AG04450 (cell line): ENCODE measurements at regions not wholly inside any gene's neighbourhood (a gene's known extent, or its start where the extent isn't known, plus 50 kb on each side); places are given as distances from the start of the nearest gene placed in this dataset.

ENCODE experiments used
- CTCF ChIA-PET: fragments of 300-600, 350-600 bp; formaldehyde crosslinking; extraction: SDS; loops from one replicate; lab custom pipeline; 2022; ENCODE audit warnings: antibody characterized with exemption, inconsistent platforms; lab: Charles Lee
- POLR2A ChIA-PET: fragments of 350-600 bp; formaldehyde crosslinking; extraction: SDS; loops from one replicate; lab custom pipeline; 2021; ENCODE audit warnings: antibody characterized with exemption, inconsistent platforms; lab: Yijun Ruan, JAX
- DNase-seq: peaks from one replicate; pipeline ENCODE4 v3.0.0-alpha.2; 2011; ENCODE audit warnings: low read depth, low spot score
- H3K27ac ChIP-seq: one replicate; pipeline ENCODE4 v1.5.1; 2012; ENCODE audit warnings: low read depth, low read length, control low read depth
- H3K27me3 ChIP-seq: one replicate; pipeline ENCODE4 v1.6.0; 2012; ENCODE audit warnings: low read length; ENCODE audit not compliant: control insufficient read depth, insufficient read depth
- H3K4me3 ChIP-seq: 2 replicates; pipeline ENCODE4 v1.5.1; 2011; ENCODE audit warnings: mild to moderate bottlenecking, low read depth, low read length, control low read depth
- H3K9me3 ChIP-seq: 2 replicates; pipeline ENCODE4 v1.5.1; 2012; ENCODE audit warnings: low read length; ENCODE audit not compliant: control insufficient read depth, insufficient read depth
- CTCF ChIP-seq: IDR thresholded peaks from 2 replicates; pipeline ENCODE4 v1.5.1; 2011; ENCODE audit warnings: low read depth, low read length, control low read depth, inconsistent platforms

GRCh38 chr16:72425571-72426341 is 253.8 kb upstream of the PMFBP1 start:
- Histone ChIP-seq H3K4me3 (no peak overlapping the region), H3K9me3 (0 out of 2 replicates have a peak, but pooled peaks cover 3% of the 10 kb centered on the region), H3K27ac (no peak overlapping the region), H3K27me3 (no peaks in the 10 kb centered on the region)
- TF ChIP-seq CTCF = no peak
- POLR2A ChIA-PET = no interaction called here
- CTCF ChIA-PET = interaction anchor here (0.6 kb wide), 1 partner anchor 37 kb away, joined by 3 read pairs; no protein-coding TSS in a partner anchor
- no peak for DNase-seq

- DNase-seq = no peak
- Histone ChIP-seq H3K4me3 (no peak overlapping the region), H3K27ac (no peak overlapping the region), H3K27me3 (no peaks in the 10 kb centered on the region), H3K9me3 (0 out of 2 replicates have a peak, but pooled peaks cover 3% of the 10 kb centered on the region)
- TF ChIP-seq CTCF = no peak
- ChIA-PET POLR2A (no interaction called here), CTCF (interaction anchor here (0.6 kb wide), 1 partner anchor 38 kb away, joined by 3 read pairs; no protein-coding TSS in a partner anchor)
Observed at GRCh38 chr16:72424757-72425156, 252.8 kb upstream of the PMFBP1 start.

GRCh38 chr16:72422308-72422897 is 250.4 kb upstream of the PMFBP1 start:
- DNase-seq = no peak
- Histone ChIP-seq H3K4me3 (no peak overlapping the region), H3K27me3 (no peaks in the 10 kb centered on the region), H3K27ac (no peak overlapping the region), H3K9me3 (0 out of 2 replicates have a peak, but pooled peaks cover 3% of the 10 kb centered on the region)
- no peak for TF ChIP-seq CTCF
- CTCF ChIA-PET = no interaction called here
- POLR2A ChIA-PET = no interaction called here

- ChIA-PET CTCF (interaction anchor here (1.5 to 2.1 kb wide), 3 partner anchors 19 to 47 kb away, joined by 3 to 10 read pairs (median 4); no protein-coding TSS in a partner anchor), POLR2A (no interaction called here)
- H3K4me3 ChIP-seq = no peak overlapping the region
- no peak for TF ChIP-seq CTCF
- H3K27ac ChIP-seq = no peak overlapping the region
- H3K9me3 ChIP-seq = no peaks in the 10 kb centered on the region
- no peak for DNase-seq
- H3K27me3 ChIP-seq = no peaks in the 10 kb centered on the region
Observed at GRCh38 chr16:72419638-72420037, 247.7 kb upstream of the PMFBP1 start.

- no peak for TF ChIP-seq CTCF
- CTCF ChIA-PET = interaction anchor here (0.8 kb wide), 1 partner anchor 15 kb away, joined by 4 read pairs; no protein-coding TSS in a partner anchor
- POLR2A ChIA-PET = no interaction called here
Observed at GRCh38 chr16:72415379-72415778, 243.4 kb upstream of the PMFBP1 start.

More at GRCh38 chr16:72415379-72415778, 243.4 kb upstream of the PMFBP1 start:
- DNase-seq = no peak
- Histone ChIP-seq H3K27me3 (no peaks in the 10 kb centered on the region), H3K4me3 (no peak overlapping the region), H3K9me3 (no peaks in the 10 kb centered on the region), H3K27ac (no peak overlapping the region)
